ENCODE measurements at regions not wholly inside any gene's neighbourhood (a gene's known extent, or its start where the extent isn't known, plus 50 kb on each side); places are given as distances from the start of the nearest gene placed in this dataset.

DNA sequence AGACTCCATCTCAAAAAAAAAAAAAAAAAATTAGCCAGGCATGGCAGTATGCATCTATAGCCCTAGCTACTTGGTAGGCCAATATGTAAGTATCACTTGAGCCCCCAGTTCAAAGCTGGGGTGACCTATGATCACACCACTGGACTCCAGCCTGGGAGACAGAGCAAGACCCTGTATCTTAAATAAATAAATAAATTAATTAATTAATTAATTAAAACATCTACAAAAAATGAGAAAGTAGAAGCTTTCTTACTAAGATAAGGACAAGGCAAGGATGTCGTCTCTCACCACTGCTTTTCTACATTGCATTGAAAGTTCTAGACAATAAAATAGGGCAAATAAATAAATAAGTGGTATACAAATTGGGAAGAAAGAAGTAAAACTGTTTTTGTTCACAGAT is 134.3 kb upstream of the CARMIL1 start:
- ATAC-seq = no peak
- H3K9me3 Mint-ChIP-seq = no peaks in the 10 kb centered on the region
- CTCF ChIA-PET = no interaction called here

DNA sequence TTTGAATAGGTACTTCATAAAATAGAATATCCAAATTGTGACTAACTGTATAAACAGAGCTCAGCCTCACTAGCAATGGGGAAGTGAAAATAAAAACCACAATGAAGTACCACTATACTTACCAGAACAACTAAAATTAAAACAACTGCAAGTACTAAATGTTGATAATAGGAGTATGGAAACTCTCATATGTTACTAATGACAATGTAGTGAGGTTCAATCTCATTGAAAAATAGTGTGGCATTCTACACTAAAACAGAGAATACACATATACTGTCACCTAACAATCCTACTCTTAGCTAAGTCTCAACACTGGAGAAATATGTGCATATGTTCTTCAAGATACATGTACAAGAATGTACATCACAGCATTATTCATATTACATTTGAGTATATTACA is 132.0 kb upstream of the CARMIL1 start:
- DNase-seq (ENCODE audit: low spot score) = no peak
- Mint-ChIP-seq H3K9me3 (no peaks in the 10 kb centered on the region), H3K27ac (no peak overlapping the region), H3K27me3 (ENCODE audit: low read depth) (no peaks in the 10 kb centered on the region; the same call in 1 of the 2 replicates), H3K4me3 (no peak overlapping the region), H3K4me1 (no peaks in the 10 kb centered on the region), H3K36me3 (no peaks in the 10 kb centered on the region)
- ATAC-seq = no peak
- ChIA-PET POLR2A (no interaction called here), CTCF (no interaction called here)
- no peak for TF ChIP-seq ZNF396 (CRISPR knock-in tag; IDR thresholded peaks at IDR 0.05; ENCODE audit: borderline replicate concordance)
- no peak for TF ChIP-seq ELF4 (CRISPR knock-in tag; IDR thresholded peaks at IDR 0.05; ENCODE audit: low read depth)
- TF ChIP-seq RELA (CRISPR knock-in tag; IDR thresholded peaks at IDR 0.05; ENCODE audit: borderline replicate concordance) = no peak
- no peak for TF ChIP-seq E2F1 (CRISPR knock-in tag; IDR thresholded peaks at IDR 0.05)
- TF ChIP-seq, protein P1, sequence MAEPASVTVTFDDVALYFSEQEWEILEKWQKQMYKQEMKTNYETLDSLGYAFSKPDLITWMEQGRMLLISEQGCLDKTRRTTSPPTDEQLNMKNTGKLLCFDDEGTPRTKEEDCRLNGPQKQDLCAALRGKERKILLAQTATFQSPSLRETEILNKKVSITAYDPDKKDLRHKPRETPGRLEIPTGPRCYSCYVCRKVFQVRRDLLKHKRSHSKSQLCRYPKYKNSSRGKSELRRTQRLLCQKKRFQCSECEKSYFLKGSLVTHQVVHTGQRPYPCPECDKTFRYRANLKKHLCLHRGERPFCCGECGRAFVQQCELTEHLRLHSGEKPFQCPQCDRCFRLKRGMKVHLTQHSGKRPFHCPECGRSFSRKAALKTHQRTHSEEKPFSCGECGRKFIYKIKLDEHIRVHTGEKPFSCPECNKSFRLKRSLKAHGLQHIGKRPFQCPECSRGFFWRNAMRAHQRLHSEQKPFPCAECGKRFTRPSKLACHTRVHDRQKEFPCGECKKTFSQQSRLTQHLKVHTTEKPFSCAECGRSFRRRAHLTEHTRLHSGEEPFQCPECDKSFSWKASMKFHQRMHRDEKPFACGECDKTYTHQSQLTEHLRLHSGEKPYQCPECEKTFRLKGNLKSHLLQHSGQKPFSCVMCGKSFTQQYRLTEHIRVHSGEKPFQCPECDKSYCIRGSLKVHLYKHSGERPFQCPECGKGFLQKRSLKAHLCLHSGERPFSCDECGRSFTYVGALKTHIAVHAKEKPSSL (CRISPR knock-in tag; conservative IDR thresholded peaks at IDR 0.05) = no peak
- TF ChIP-seq ZNF671 (CRISPR knock-in tag; IDR thresholded peaks at IDR 0.05) = no peak

More for the DNA sequence above, 134.3 kb upstream of the CARMIL1 start:
- Mint-ChIP-seq H3K27ac (no peak overlapping the region), H3K4me3 (no peak overlapping the region), H3K4me1 (no peaks in the 10 kb centered on the region), H3K36me3 (no peaks in the 10 kb centered on the region), H3K27me3 (ENCODE audit: low read depth) (no peaks in the 10 kb centered on the region; the same call in 1 of the 2 replicates)
- DNase-seq (ENCODE audit: low spot score) = no peak
- no peak for TF ChIP-seq PRDM15 (CRISPR knock-in tag; IDR thresholded peaks at IDR 0.05)
- POLR2A ChIA-PET = no interaction called here

DNA sequence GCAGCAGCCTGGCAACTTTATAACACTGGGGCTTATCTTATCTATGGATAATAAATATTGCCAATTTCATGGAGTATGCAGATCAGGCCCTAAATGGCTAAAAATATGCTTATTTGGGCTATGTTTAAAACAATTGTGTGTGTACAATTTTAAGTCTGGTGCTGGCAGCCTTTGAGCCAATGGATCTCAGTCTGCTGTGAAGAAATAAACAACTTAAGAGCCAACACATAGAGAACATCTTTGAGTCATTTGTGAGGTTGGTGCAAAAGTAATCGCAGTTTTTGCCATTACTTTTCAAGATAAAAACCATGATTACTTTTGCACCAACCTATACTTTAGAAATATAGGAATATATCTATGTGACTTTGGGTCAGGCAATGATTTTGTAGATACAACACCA is 129.1 kb upstream of the CARMIL1 start:
- H3K4me1 Mint-ChIP-seq = peaks cover 8% of the 10 kb centered on the region
- CTCF ChIA-PET = no interaction called here
- no peaks in the 10 kb centered on the region; the same call in 1 of the 2 replicates for H3K27me3 Mint-ChIP-seq (ENCODE audit: low read depth)
- DNase-seq (ENCODE audit: low spot score) (no peak), ATAC-seq (no peak)
- no peaks in the 10 kb centered on the region for H3K36me3 Mint-ChIP-seq
- POLR2A ChIA-PET = no interaction called here
- TF ChIP-seq MAX (CRISPR knock-in tag; IDR thresholded peaks at IDR 0.05) (no peak), JUN (CRISPR knock-in tag; IDR thresholded peaks at IDR 0.05) (no peak), ZNF263 (CRISPR knock-in tag; IDR thresholded peaks at IDR 0.05; ENCODE audit: low read depth) (no peak)
- H3K9me3 Mint-ChIP-seq = no peaks in the 10 kb centered on the region; the same call in 1 of the 2 replicates
- H3K27ac Mint-ChIP-seq = no peak overlapping the region
- no peak overlapping the region for H3K4me3 Mint-ChIP-seq

GRCh38 chr6:25150863-25151262 is 128.3 kb upstream of the CARMIL1 start:
- 0 out of 2 replicates have a peak, but pooled peaks cover 4% of the 10 kb centered on the region for H3K36me3 Mint-ChIP-seq
- no peak overlapping the region for H3K4me3 Mint-ChIP-seq
- peaks cover 8% of the 10 kb centered on the region for H3K4me1 Mint-ChIP-seq
- POLR2A ChIA-PET = no interaction called here
- ATAC-seq = no peak
- H3K27ac Mint-ChIP-seq = no peak overlapping the region
- H3K9me3 Mint-ChIP-seq = peaks cover 7% of the 10 kb centered on the region
- DNase-seq (ENCODE audit: low spot score) = no peak
- TF ChIP-seq ETV6 (CRISPR knock-in tag; IDR thresholded peaks at IDR 0.05) (no peak), CREM (CRISPR knock-in tag; IDR thresholded peaks at IDR 0.05) (no peak), ZNF317 (CRISPR knock-in tag; IDR thresholded peaks at IDR 0.05; ENCODE audit: borderline replicate concordance, low read depth) (no peak), E2F1 (CRISPR knock-in tag; IDR thresholded peaks at IDR 0.05) (no peak), ZBTB43 (CRISPR knock-in tag; IDR thresholded peaks at IDR 0.05) (no peak)
- TF ChIP-seq, protein P2, sequence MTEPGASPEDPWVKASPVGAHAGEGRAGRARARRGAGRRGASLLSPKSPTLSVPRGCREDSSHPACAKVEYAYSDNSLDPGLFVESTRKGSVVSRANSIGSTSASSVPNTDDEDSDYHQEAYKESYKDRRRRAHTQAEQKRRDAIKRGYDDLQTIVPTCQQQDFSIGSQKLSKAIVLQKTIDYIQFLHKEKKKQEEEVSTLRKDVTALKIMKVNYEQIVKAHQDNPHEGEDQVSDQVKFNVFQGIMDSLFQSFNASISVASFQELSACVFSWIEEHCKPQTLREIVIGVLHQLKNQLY (CRISPR knock-in tag; IDR thresholded peaks at IDR 0.05) = no peak
- CTCF ChIA-PET = interaction anchor here (0.6 kb wide), 1 partner anchor 133 kb away, joined by 3 read pairs; no protein-coding TSS in a partner anchor
- no peaks in the 10 kb centered on the region; the same call in 1 of the 2 replicates for H3K27me3 Mint-ChIP-seq (ENCODE audit: low read depth)

All from WTC11 (cell line).